Panc1 (cell line): ENCODE measurements at regions not wholly inside any gene's neighbourhood (a gene's known extent, or its start where the extent isn't known, plus 50 kb on each side); places are given as distances from the start of the nearest gene placed in this dataset.
"Not testable (repeated sequence)": the region's sequence is repeated elsewhere in the genome, so short reads cannot be mapped to it uniquely, and the experiment has no call there.

Experiments used
- ATAC-seq: fragments of 200-7000 bp; cut with Tn5 transposase; 2 replicates; pipeline ENCODE4 v1.9.1; 2020; ENCODE audit warnings: mild to moderate bottlenecking, moderate library complexity
- BruUV-seq: library from RNA; stranded (reverse); fragments of 400-500 nt; replicated peaks from 2 replicates; lab custom pipeline; 2021; lab: Mats Ljungman, UMichigan
- CTCF ChIA-PET: fragments of 300-600 bp; sonication (Branson Sonifier 250); formaldehyde crosslinking; loops from one replicate; lab custom pipeline; 2022; ENCODE audit warnings: antibody characterized with exemption; lab: Charles Lee
- POLR2A ChIA-PET: fragments of 300-600 bp; sonication (Branson Sonifier 250); formaldehyde crosslinking; loops from one replicate; lab custom pipeline; 2022; ENCODE audit warnings: antibody characterized with exemption; lab: Charles Lee
- DNase-seq: peaks from one replicate; pipeline ENCODE4 v3.0.0-alpha.2; 2010; ENCODE audit warnings: low read depth, low spot score
- H3K27ac ChIP-seq: 2 replicates; pipeline ENCODE4 v1.5.1; 2011; ENCODE audit warnings: mild to moderate bottlenecking, low read length, inconsistent platforms
- H3K27me3 ChIP-seq: fragments of 200-500 bp; sonication (Bioruptor generic); 2 replicates; pipeline ENCODE4 v1.6.0; 2014; ENCODE audit warnings: low read length, inconsistent platforms; ENCODE audit not compliant: control insufficient read depth, insufficient read depth
- H3K36me3 ChIP-seq: fragments of 200-500 bp; sonication (Bioruptor generic); 2 replicates; pipeline ENCODE4 v1.5.1; 2014; ENCODE audit warnings: inconsistent platforms, mild to moderate bottlenecking, low read length, moderate library complexity; ENCODE audit not compliant: control insufficient read depth, insufficient read depth
- H3K4me1 ChIP-seq: 2 replicates; pipeline ENCODE4 v1.5.1; 2011; ENCODE audit warnings: inconsistent platforms, mild to moderate bottlenecking, low read length, moderate library complexity; ENCODE audit not compliant: control insufficient read depth, insufficient read depth
- H3K4me3 ChIP-seq, 2 experiments: 2 replicates each; pipeline ENCODE4 v1.5.1; 2011 to 2012; ENCODE audit warnings: low read depth in 2 of 2, low read length in 2 of 2, mild to moderate bottlenecking in 2 of 2, inconsistent platforms in 1 of 2, moderate library complexity in 1 of 2
- H3K9me3 ChIP-seq: fragments of 200-500 bp; sonication (Bioruptor generic); 2 replicates; pipeline ENCODE4 v1.5.1; 2014; ENCODE audit warnings: low read depth, mild to moderate bottlenecking, inconsistent platforms, low read length, moderate library complexity; ENCODE audit not compliant: control insufficient read depth, insufficient read depth
- CTCF ChIP-seq: fragments of 450-650 bp; IDR thresholded peaks from 2 replicates; pipeline ENCODE4 v1.5.1; 2017; ENCODE audit warnings: mild to moderate bottlenecking
- POLR2AphosphoS5 ChIP-seq: IDR thresholded peaks from 2 replicates; pipeline ENCODE4 v1.6.1; 2012; ENCODE audit warnings: mild to moderate bottlenecking, low read depth, low read length, moderate library complexity
- SIN3A ChIP-seq: IDR thresholded peaks from 2 replicates; pipeline ENCODE4 v1.6.1; 2012; ENCODE audit warnings: low read depth, mild to moderate bottlenecking, low read length, moderate library complexity, borderline replicate concordance; ENCODE audit not compliant: insufficient read depth
- TCF7L2 ChIP-seq: IDR thresholded peaks from 2 replicates; pipeline ENCODE4 v1.6.1; 2011; ENCODE audit warnings: mild to moderate bottlenecking, low read depth, low read length, inconsistent platforms
- in situ Hi-C: cut with HindIII; loops from 2 replicates; pipeline ENCODE4 v1.10.0; 2016; ENCODE audit warnings: low sequenced_read_pairs, low pct_unique_long_range_greater_than_20kb
- intact Hi-C: fragments of 100-400 bp; cut with micrococcal nuclease; formaldehyde crosslinking; loops from one replicate; pipeline ENCODE4 v1.10.0; 2022; ENCODE audit not compliant: unreplicated experiment
- TF ChIP-seq, protein P1 (sequence below), 2 experiments: IDR thresholded peaks; 2 replicates each; pipeline ENCODE4 v1.6.1; 2011 to 2012; ENCODE audit warnings: low read depth in 2 of 2, control low read depth in 1 of 2, low read length in 1 of 2, mild to moderate bottlenecking in 1 of 2, moderate library complexity in 1 of 2; ENCODE audit not compliant: insufficient read depth in 1 of 2

DNA sequence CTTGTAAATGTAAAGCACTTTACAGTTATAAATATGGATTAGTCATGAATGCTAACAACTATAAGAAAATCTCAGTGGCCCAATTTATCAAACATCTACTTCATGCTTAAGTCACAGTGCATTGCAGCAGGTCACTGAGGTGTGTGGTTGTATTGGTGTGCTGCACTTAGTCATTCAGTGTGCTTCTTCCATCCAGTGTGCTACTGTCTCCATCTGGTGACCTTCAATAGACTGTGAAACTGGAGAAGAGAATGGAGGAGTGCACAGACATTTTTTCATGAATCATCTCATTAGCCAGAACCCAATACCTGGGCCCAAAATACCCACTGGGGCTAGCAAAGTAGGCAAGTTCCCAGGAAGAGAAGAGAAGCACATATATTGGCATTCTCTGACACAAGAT lies 199.6 kb downstream of the SHOX2 start:
- Histone ChIP-seq H3K4me1 (no peaks in the 10 kb centered on the region), H3K27ac (no peak overlapping the region), H3K4me3 (no peak overlapping the region), H3K36me3 (no peaks in the 10 kb centered on the region), H3K27me3 (no peaks in the 10 kb centered on the region), H3K9me3 (no peaks in the 10 kb centered on the region)
- DNase-seq (no peak), ATAC-seq (no peak; the same call in 1 of the 2 replicates)
- POLR2A ChIA-PET, result no interaction called here
- TF ChIP-seq TCF7L2, result no peak
- TF ChIP-seq CTCF, result 0 out of 2 replicates have a peak, but pooled peaks have one; percentile 15
- CTCF ChIA-PET, result no interaction called here
- intact Hi-C loops (no loop called here), in situ Hi-C loops (no loop called here)
- BruUV-seq, result no TSS peak

DNA sequence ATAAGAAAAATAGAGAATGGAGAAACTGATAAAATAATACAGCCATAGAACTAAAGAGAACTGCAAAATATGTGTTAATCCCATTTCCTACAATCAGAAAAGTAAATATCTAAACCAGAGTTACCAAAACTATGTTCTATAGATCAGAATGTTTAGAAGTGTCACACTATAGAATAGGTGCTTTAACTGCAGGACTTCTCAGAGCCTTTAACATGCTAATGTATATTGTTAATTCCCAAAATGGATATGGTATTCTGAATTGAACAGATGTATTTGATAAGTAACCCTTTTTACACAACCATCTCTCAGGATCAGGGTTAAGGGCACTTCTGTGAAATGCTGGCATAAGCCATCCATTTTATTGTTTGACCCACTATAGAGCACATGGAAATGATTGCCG lies 200.3 kb downstream of the SHOX2 start:
- H3K36me3 ChIP-seq, result no peaks in the 10 kb centered on the region
- ChIA-PET CTCF (no interaction called here), POLR2A (no interaction called here)
- H3K4me3 ChIP-seq, result no peak overlapping the region
- H3K9me3 ChIP-seq, result no peaks in the 10 kb centered on the region
- H3K27ac ChIP-seq, result no peak overlapping the region
- ATAC-seq (no peak), DNase-seq (no peak)
- BruUV-seq, result no TSS peak
- TF ChIP-seq POLR2AphosphoS5 (no peak), CTCF (no peak), TCF7L2 (no peak), SIN3A (no peak)
- TF ChIP-seq, protein P1, sequence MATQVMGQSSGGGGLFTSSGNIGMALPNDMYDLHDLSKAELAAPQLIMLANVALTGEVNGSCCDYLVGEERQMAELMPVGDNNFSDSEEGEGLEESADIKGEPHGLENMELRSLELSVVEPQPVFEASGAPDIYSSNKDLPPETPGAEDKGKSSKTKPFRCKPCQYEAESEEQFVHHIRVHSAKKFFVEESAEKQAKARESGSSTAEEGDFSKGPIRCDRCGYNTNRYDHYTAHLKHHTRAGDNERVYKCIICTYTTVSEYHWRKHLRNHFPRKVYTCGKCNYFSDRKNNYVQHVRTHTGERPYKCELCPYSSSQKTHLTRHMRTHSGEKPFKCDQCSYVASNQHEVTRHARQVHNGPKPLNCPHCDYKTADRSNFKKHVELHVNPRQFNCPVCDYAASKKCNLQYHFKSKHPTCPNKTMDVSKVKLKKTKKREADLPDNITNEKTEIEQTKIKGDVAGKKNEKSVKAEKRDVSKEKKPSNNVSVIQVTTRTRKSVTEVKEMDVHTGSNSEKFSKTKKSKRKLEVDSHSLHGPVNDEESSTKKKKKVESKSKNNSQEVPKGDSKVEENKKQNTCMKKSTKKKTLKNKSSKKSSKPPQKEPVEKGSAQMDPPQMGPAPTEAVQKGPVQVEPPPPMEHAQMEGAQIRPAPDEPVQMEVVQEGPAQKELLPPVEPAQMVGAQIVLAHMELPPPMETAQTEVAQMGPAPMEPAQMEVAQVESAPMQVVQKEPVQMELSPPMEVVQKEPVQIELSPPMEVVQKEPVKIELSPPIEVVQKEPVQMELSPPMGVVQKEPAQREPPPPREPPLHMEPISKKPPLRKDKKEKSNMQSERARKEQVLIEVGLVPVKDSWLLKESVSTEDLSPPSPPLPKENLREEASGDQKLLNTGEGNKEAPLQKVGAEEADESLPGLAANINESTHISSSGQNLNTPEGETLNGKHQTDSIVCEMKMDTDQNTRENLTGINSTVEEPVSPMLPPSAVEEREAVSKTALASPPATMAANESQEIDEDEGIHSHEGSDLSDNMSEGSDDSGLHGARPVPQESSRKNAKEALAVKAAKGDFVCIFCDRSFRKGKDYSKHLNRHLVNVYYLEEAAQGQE (IDR thresholded peaks at IDR 0.05; ENCODE audit: insufficient read depth in 1 of 2, low read depth in 2 of 2, low read length in 1 of 2), result no peak
- H3K27me3 ChIP-seq, result no peaks in the 10 kb centered on the region
- H3K4me1 ChIP-seq, result no peaks in the 10 kb centered on the region
- in situ Hi-C loops, result no loop called here
- intact Hi-C loops, result no loop called here

GRCh38 chr3:157902680-157903079 lies 203.5 kb downstream of the SHOX2 start:
- BruUV-seq, H3K4me1 ChIP-seq, POLR2A ChIA-PET, DNase-seq, H3K4me3 ChIP-seq, H3K27me3 ChIP-seq, intact Hi-C loops, H3K9me3 ChIP-seq, in situ Hi-C loops, H3K36me3 ChIP-seq, CTCF ChIA-PET, ATAC-seq, H3K27ac ChIP-seq: not testable (repeated sequence)
